ENCODE measurements at regions not wholly inside any gene's neighbourhood (a gene's known extent, or its start where the extent isn't known, plus 50 kb on each side); places are given as distances from the start of the nearest gene placed in this dataset.
A peak's percentile ranks its signal among the peaks of the same experiment; 100 is the strongest.

DNA sequence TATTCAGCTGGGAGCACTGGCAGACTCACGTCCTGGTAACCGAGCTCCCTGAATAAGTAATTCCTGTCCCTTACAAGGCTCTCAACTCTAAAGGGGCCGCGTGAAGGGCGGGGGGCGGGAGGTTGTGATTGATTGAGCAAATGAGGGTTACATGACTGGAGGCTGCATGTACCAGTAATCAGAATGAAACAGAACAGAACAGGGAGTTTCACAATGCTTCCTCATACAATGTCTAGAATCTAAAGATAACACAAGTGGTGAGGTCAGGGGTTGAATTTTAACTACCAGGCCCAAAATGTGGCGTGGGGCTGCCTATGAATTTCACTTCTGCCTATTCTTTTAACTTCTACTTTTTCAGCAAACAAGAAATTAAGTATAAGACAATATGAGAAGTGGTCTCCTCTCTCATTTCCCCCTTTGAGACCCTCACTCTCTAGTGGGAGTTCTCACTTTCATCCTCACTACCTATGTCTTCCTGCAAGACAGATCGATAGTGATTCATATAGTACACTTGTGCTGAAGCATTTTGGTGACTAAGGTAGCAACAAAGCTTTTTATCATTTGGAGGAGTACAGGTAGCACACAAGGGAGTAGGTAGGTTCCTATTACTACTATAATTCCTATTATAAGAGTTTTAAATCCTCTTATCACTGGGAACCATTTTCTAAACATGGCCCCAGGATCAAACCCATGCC lies 239.8 kb downstream of the KTN1 start:
- no peaks in the 10 kb centered on the region for H3K27me3 Mint-ChIP-seq (ENCODE audit: unreplicated experiment)
- intact Hi-C loops (cut with micrococcal nuclease; ENCODE audit: unreplicated experiment): no loop called here
- BruUV-seq (replicated peaks): TSS peak; percentile 72

GRCh38 chr14:55822906-55823305 lies 242.9 kb downstream of the KTN1 start:
- TF ChIP-seq CTCF (IDR thresholded peaks at IDR 0.05; ENCODE audit: unreplicated experiment): no peak
- peak overlapping the region; percentile 15 for H3K27ac Mint-ChIP-seq (ENCODE audit: unreplicated experiment)
- H3K36me3 Mint-ChIP-seq (ENCODE audit: insufficient read depth, unreplicated experiment): peaks cover 14% of the 10 kb centered on the region
- peaks cover 10% of the 10 kb centered on the region for H3K9me3 Mint-ChIP-seq (ENCODE audit: low read depth, unreplicated experiment)
- no peak overlapping the region for H3K4me3 Mint-ChIP-seq (ENCODE audit: low read depth, unreplicated experiment)
- intact Hi-C loops (cut with micrococcal nuclease; ENCODE audit: unreplicated experiment): no loop called here
- BruUV-seq (replicated peaks): no TSS peak
- H3K27me3 Mint-ChIP-seq (ENCODE audit: unreplicated experiment): no peaks in the 10 kb centered on the region
- H3K4me1 Mint-ChIP-seq (ENCODE audit: low read depth, unreplicated experiment): peaks cover 57% of the 10 kb centered on the region
- CTCF ChIA-PET: no interaction called here
- DNase-seq: no peak

More for the DNA sequence above, 239.8 kb downstream of the KTN1 start:
- Mint-ChIP-seq H3K4me3 (ENCODE audit: low read depth, unreplicated experiment) (peak overlapping the region; percentile 46), H3K4me1 (ENCODE audit: low read depth, unreplicated experiment) (peaks cover 39% of the 10 kb centered on the region), H3K27ac (ENCODE audit: unreplicated experiment) (peak overlapping the region; percentile 98), H3K9me3 (ENCODE audit: low read depth, unreplicated experiment) (peaks cover 10% of the 10 kb centered on the region), H3K36me3 (ENCODE audit: insufficient read depth, unreplicated experiment) (peaks cover 8% of the 10 kb centered on the region)
- peak; percentile 56 for DNase-seq
- CTCF ChIA-PET: interaction anchor here (0.6 to 2.2 kb wide), 8 partner anchors 10 to 653 kb away, joined by 3 to 13 read pairs (median 3); no protein-coding TSS in a partner anchor
- no peak for TF ChIP-seq CTCF (IDR thresholded peaks at IDR 0.05; ENCODE audit: unreplicated experiment)

DNA sequence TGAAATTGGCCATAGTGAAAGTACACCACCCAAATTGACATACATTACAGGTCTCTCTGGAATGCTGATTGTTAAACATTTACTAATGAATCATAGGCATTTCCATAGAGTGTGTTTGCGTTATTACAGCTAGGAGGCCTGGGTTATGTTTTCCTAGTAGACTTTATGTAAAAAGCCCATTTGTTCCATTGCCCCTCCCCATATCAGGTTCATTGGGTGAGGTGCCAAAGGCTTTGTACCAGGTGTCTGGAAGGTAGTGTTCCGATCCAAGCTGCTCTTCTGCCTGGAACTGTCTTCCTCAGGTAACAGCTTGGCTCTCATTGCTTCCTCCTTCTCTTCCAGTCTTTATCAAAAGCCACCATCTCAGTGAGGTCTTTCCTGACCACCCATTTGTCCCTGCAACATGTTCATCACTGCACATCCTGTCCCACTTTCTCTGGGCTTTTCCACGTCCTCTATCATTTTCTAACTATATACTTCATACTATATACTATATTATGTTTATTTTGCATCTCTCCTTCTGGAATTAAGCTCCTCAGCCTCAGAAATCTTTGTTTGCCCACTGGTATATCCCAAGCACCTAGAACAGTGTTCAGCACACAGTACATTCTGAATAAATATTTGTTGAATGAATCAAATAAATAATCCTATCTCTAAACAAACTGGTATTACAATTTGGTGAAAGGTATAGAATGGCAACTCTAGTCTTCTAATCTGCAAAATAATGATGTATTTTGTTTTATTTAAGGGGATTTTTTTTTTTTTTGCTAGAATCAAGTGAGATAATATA lies 252.3 kb downstream of the KTN1 start:
- no peak for TF ChIP-seq CTCF (IDR thresholded peaks at IDR 0.05; ENCODE audit: unreplicated experiment)
- DNase-seq: peak; percentile 61
- intact Hi-C loops (cut with micrococcal nuclease; ENCODE audit: unreplicated experiment): loop anchor here (2.0 kb wide), 1 partner anchor 30 kb away; no protein-coding TSS in a partner anchor
- TSS peak; percentile 96 for BruUV-seq (replicated peaks)
- CTCF ChIA-PET: interaction anchor here (1.0 to 1.6 kb wide), 3 partner anchors 14 to 100 kb away, joined by 3 to 6 read pairs (median 5); no protein-coding TSS in a partner anchor
- Mint-ChIP-seq H3K36me3 (ENCODE audit: insufficient read depth, unreplicated experiment) (peaks cover 7% of the 10 kb centered on the region), H3K4me1 (ENCODE audit: low read depth, unreplicated experiment) (peaks cover 63% of the 10 kb centered on the region), H3K27ac (ENCODE audit: unreplicated experiment) (peak overlapping the region; percentile 87), H3K4me3 (ENCODE audit: low read depth, unreplicated experiment) (peak overlapping the region; percentile 66), H3K9me3 (ENCODE audit: low read depth, unreplicated experiment) (peaks cover 13% of the 10 kb centered on the region), H3K27me3 (ENCODE audit: unreplicated experiment) (no peaks in the 10 kb centered on the region)

- intact Hi-C loops (cut with micrococcal nuclease; ENCODE audit: unreplicated experiment): loop anchor here (2.0 kb wide), 1 partner anchor 30 kb away; no protein-coding TSS in a partner anchor
- peaks cover 7% of the 10 kb centered on the region for H3K36me3 Mint-ChIP-seq (ENCODE audit: insufficient read depth, unreplicated experiment)
- peaks cover 13% of the 10 kb centered on the region for H3K9me3 Mint-ChIP-seq (ENCODE audit: low read depth, unreplicated experiment)
- H3K27me3 Mint-ChIP-seq (ENCODE audit: unreplicated experiment): no peaks in the 10 kb centered on the region
- CTCF ChIA-PET: interaction anchor here (1.3 to 1.6 kb wide), 2 partner anchors 53 to 101 kb away, joined by 5 to 6 read pairs; no protein-coding TSS in a partner anchor
- peak overlapping the region; percentile 66 for H3K4me3 Mint-ChIP-seq (ENCODE audit: low read depth, unreplicated experiment)
- no peak for DNase-seq
- no TSS peak for BruUV-seq (replicated peaks)
- H3K27ac Mint-ChIP-seq (ENCODE audit: unreplicated experiment): peak overlapping the region; percentile 87
- TF ChIP-seq CTCF (IDR thresholded peaks at IDR 0.05; ENCODE audit: unreplicated experiment): no peak
- peaks cover 57% of the 10 kb centered on the region for H3K4me1 Mint-ChIP-seq (ENCODE audit: low read depth, unreplicated experiment)
These were observed 253.0 kb downstream of the KTN1 start for GRCh38 chr14:55832974-55833373.

Measured in Calu3 (cell line).